LNCaP clone FGC (cell line): ENCODE measurements at regions not wholly inside any gene's neighbourhood (a gene's known extent, or its start where the extent isn't known, plus 50 kb on each side); places are given as distances from the start of the nearest gene placed in this dataset.

ENCODE experiments used
- DNase-seq: peaks from one replicate; pipeline ENCODE4 v3.0.0-alpha.2; 2011; ENCODE audit warnings: low read depth
- H3K4me3 ChIP-seq: 2 replicates; pipeline ENCODE4 v1.5.1; 2011; ENCODE audit warnings: mild to moderate bottlenecking, low read depth, low read length, control low read depth
- TF ChIP-seq, protein P1 (sequence below): IDR thresholded peaks from 2 replicates; pipeline ENCODE4 v1.5.1; 2012; ENCODE audit warnings: mild to moderate bottlenecking; ENCODE audit not compliant: control insufficient read depth, insufficient read depth; ENCODE audit errors: extremely low read depth

DNA sequence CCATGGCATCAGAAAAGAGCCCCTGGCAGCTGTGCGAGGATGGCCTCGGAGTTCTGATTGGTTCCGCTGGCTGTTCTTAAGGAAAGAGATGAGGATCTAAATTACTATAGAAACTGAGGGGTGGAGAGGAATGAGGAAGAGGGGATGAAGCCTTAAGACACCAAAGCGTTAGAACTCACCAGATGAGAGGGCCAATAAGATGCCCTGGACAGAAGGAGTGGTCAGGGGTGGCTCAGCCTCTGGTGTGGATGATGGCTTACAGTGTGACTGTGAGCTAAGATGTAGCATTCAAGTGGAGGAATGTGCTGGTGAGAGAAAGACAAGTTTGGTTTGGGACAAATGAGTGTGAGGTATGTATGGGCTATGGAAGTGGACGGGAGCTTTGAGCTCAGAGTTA is 97.8 kb downstream of the ZFP36L2 start:
- TF ChIP-seq, protein P1, sequence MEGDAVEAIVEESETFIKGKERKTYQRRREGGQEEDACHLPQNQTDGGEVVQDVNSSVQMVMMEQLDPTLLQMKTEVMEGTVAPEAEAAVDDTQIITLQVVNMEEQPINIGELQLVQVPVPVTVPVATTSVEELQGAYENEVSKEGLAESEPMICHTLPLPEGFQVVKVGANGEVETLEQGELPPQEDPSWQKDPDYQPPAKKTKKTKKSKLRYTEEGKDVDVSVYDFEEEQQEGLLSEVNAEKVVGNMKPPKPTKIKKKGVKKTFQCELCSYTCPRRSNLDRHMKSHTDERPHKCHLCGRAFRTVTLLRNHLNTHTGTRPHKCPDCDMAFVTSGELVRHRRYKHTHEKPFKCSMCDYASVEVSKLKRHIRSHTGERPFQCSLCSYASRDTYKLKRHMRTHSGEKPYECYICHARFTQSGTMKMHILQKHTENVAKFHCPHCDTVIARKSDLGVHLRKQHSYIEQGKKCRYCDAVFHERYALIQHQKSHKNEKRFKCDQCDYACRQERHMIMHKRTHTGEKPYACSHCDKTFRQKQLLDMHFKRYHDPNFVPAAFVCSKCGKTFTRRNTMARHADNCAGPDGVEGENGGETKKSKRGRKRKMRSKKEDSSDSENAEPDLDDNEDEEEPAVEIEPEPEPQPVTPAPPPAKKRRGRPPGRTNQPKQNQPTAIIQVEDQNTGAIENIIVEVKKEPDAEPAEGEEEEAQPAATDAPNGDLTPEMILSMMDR: no peak
- H3K4me3 ChIP-seq: no peak overlapping the region

GRCh38 chr2:43127941-43128558 is 98.4 kb downstream of the ZFP36L2 start:
- TF ChIP-seq, protein P1: no peak
- DNase-seq: no peak
- H3K4me3 ChIP-seq: no peak overlapping the region

More for the DNA sequence above, 97.8 kb downstream of the ZFP36L2 start:
- DNase-seq: no peak

DNA sequence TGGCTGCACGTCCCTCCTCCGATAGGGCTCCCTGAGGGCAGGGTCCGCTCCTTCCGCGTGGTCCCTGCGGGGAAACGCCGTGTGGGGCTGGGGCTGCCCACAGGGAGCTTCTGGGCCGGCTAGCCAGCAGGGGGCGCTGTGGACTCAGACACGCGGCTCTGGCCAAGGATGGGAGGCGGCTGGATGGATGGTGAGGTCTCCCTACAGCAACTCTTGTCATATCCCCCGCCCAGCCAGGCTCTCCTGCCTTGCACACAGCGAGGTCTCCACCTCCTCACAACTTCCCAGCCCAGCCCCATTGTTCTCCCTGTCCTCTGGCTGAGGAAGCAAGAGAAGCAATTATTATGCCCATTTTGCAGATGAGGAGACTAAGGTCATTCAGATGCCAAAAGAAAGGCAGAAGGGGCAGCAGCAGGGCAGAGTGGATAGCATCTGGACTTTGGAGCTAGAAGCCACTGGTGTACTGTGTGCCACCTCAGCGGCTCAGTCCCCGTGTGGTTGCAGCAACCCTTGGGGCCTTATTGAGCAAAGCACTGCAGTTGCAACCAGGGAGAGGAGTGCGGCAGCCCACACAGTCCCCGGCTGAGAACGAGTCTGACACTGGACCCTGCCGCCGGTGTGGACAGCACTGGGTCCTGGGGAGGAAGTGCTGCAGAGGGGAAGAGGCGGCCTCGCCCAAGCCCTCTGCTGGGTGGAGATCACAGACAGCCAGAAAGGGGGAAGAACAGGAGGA is 99.0 kb downstream of the ZFP36L2 start:
- TF ChIP-seq, protein P1: 0 out of 2 replicates have a peak, but pooled peaks have one; percentile 25
- no peak for DNase-seq
- no peak overlapping the region for H3K4me3 ChIP-seq

DNA sequence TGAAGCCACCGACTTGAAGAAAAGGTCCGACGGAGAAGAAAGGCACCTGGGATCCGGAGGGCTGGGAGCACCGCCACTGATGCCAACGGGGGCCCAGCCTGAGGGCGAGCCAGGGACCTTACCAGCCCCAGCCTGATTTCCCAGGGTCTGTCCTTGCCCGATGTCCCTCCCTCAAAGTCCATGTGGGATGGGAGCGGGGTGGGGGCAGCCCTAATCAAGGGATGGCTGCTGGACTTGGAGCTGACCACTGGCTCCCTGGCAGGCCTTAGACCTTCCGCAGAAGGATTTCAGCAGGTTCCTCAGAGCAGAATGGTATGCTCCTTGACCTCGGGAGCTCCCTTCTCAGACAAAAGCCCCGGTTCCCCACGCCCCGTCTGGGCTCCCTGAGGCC is 99.6 kb downstream of the ZFP36L2 start:
- no peak for DNase-seq
- TF ChIP-seq, protein P1: no peak
- no peak overlapping the region for H3K4me3 ChIP-seq

GRCh38 chr2:43125090-43125998 is 101.1 kb downstream of the ZFP36L2 start:
- TF ChIP-seq, protein P1: no peak
- DNase-seq: no peak
- no peak overlapping the region for H3K4me3 ChIP-seq

DNA sequence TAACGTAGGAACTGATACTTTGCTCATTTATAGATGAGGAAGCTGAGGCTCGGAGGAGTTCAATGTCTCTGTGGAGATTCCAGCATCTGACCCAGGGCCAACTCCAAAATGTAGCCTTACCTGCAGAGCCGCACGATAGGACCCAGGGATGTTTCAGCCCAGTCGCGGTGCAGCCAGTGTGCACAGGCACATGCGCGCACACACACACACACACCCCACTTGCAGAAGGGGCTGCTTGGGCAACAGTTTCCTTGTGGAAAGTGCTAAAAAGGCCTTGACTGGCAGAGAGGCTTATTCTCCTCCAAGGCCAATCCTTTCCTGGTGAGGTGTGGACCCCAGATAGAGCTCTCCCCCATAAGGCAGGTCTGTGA is 101.7 kb downstream of the ZFP36L2 start:
- H3K4me3 ChIP-seq: no peak overlapping the region
- TF ChIP-seq, protein P1: no peak
- no peak for DNase-seq
